ENCODE measurements at regions not wholly inside any gene's neighbourhood (a gene's known extent, or its start where the extent isn't known, plus 50 kb on each side); places are given as distances from the start of the nearest gene placed in this dataset.
A peak's percentile ranks its signal among the peaks of the same experiment; 100 is the strongest.

DNA sequence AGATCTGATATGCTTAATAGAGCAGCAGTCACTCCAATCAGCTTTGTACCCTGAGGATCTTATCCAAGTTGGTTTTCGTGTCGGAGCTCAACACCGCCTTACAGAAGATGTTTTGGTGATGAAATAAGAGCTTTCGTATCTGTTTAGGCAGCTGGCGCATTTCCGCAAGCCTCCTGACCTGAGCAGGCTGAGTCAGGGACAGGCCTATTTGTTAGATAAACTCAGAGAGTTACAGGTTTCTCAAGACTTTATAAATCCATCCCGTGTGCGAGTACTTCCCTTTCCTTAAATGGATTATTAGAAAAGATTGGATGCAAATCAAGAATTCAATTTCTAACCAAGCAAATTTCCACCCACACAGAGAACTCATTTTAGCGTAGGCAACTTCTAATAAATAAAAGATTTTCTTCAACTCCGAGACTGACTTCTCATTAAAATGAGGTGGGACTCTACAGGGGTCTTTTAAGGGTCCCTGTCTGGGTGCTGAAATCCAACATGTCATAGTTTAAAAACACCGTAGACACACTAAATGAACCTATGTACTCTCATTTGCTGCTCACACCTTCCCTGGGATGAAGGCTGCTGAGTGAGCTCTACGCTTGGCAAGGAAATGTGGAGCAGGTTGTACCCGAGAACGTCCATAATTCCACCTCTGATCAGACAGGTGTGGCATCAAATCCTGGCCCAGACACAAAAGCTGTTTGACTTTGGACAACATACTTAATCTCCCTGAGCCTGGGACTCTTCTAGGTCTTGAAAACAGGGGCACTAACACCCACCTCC is 106.9 kb upstream of the F3 start:
- DNase-seq (ENCODE audit: low read depth in 4 of 4, low spot score in 2 of 4) = peak in 3 of 4 donors; percentile 11 to 36 (median 28)

GRCh38 chr1:94646786-94647555 is 105.4 kb upstream of the F3 start:
- no peak for DNase-seq (ENCODE audit: low read depth in 4 of 4, low spot score in 2 of 4)

- DNase-seq (ENCODE audit: low read depth in 4 of 4, low spot score in 2 of 4) = no peak
Observed at GRCh38 chr1:94646141-94646643, 104.6 kb upstream of the F3 start.

GRCh38 chr1:94644352-94644751 is 102.8 kb upstream of the F3 start:
- DNase-seq (ENCODE audit: low read depth in 4 of 4, low spot score in 2 of 4) = no peak

GRCh38 chr1:94643819-94644218 is 102.3 kb upstream of the F3 start:
- no peak for DNase-seq (ENCODE audit: low read depth in 4 of 4, low spot score in 2 of 4)

GRCh38 chr1:94642617-94643321 is 101.2 kb upstream of the F3 start:
- DNase-seq (ENCODE audit: low read depth in 4 of 4, low spot score in 2 of 4) = no peak

DNA sequence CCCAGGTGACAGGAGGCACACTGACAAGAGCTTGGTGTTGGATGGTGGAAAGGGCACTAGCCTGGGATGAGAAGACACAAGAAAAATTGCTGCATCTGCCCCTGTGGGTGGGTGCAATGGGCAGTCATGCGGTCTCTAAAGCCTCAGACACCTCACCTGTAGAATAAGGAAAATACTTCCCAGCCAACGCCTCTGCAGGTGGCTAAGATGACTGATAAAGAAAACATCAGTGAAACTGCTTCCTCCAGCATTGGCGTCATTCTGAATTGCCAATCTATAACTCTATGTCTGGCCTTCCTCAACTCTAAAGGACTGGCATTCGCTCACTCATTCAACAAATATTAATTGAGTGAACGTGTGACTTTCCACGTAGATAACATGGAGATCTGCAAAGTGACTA is 100.4 kb upstream of the F3 start:
- no peak for DNase-seq (ENCODE audit: low read depth in 4 of 4, low spot score in 2 of 4)

DNA sequence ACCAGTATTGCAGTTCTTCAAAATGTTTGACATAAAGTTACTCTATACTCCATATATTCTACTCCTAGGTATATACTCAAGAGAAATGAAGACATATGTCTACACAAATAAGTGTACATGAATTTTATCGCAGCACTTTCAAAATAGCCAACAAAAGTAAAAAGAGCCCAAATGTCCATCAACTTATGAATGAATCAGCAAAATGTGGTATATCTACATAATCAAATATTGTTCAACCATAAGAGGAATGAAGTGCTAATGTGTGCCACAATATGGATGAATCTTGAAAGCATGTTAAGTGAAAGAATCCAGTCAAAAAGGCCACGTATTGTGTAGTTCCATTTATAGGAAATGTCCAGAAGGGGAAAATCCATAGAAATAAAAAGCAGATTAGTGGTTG is 98.6 kb upstream of the F3 start:
- no peak for DNase-seq (ENCODE audit: low read depth in 4 of 4, low spot score in 2 of 4)

DNA sequence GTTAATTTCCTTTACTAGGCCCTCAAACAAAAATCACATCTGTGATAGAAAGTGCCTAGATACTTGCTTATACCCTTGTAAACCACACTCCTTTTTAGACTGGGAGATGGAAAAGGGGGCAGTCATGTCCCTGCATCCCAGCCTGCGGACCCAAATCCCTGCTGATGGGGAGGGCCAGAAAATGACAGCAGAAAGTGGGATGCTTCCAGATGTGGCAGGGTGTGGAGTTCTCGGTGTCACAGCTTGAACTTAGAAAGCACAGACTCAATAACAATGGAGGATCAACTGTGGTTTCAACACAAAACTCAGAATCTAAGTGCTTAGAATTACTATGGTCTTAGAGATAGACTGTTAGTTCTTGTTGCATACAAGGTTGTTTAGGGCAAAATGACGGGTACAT is 95.6 kb upstream of the F3 start:
- DNase-seq (ENCODE audit: low read depth in 4 of 4, low spot score in 2 of 4) = no peak

DNA sequence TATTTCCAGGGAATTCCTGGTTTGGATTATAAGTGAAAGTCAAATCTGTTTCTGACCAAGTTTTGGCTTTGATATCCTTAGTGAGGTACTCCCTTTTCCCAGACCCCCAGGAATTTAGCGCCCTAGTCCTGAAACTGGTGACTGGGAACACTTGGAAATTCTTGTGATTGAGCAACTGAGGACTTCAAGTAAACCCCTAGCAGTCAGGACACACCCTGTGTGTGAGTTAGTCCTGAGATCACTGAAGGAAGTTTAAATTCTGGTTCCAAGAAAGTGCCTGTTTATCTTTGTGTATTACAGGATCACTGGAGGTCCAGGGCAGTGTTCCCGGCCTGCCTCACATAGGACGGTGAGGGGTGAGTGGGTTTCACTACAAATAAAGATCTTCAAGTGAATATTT is 95.1 kb upstream of the F3 start:
- DNase-seq (ENCODE audit: low read depth in 4 of 4, low spot score in 2 of 4) = no peak

DNA sequence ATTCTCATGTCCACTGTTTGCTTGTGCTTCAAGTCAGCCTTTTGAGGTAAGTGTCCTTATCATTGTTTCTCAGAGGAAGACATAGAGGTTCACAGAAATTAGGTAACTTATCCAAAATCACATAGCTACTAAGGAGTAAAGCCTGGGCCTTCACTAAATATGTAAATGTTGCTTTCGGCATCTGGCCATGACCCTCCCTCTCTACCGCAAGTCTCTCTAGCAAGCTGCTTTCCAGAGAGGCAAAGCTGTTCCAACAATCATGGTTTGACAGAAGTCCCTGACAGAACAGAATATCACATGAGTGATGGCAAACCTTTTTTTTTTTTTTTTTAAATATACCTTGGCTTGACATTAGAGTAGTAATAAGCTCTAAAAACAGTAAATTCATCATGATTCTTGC is 94.5 kb upstream of the F3 start:
- no peak for DNase-seq (ENCODE audit: low read depth in 4 of 4, low spot score in 2 of 4)

GRCh38 chr1:94634977-94635416 is 93.4 kb upstream of the F3 start:
- no peak for DNase-seq (ENCODE audit: low read depth in 4 of 4, low spot score in 2 of 4)

GRCh38 chr1:94633051-94633450 is 91.5 kb upstream of the F3 start:
- DNase-seq (ENCODE audit: low read depth in 4 of 4, low spot score in 2 of 4) = no peak

DNA sequence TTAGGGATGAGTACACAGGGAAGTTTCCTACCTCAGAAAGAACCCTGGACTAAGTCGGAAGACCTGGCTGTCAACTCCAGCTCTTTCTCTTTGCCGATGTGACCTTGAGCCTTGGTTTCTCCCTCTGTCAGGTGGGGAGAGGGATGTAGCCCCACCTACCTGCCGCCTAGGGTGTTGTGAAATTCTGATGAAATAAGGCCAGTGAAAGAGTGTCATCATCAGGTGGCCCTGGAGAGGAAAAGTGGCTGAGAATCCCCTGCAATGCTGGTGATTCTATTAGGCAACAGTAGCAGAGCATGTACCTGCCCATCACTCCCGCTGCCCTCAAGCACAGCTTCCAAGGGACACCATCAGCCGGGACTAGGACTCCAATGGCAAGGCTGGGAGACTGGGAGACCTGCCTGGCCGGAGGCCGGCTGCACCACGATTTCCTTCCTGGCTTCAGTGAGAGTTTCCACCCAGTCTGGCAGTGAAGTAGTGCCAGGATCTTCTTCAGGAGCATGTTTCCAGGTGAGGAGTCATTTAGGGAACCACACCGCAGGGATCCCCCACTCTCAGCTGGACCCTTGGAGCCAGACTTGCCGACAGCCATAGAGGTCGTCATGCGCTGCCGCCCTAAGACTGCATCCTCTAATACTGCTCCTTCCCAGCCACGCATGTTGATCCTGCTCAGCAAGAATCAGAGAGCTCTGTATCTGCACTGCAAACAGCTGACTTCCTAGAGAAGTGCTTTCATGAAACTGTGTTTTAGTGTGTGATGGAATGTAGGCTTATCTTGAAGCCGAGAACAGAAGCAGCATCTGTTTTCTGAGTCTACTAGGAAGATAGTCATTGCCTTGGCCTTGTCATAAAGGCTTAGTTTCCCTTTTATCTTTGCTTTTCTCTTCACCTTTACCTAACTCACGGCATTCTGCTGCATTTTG is 88.0 kb upstream of the F3 start:
- no peak for DNase-seq (ENCODE audit: low read depth in 4 of 4, low spot score in 2 of 4)

DNA sequence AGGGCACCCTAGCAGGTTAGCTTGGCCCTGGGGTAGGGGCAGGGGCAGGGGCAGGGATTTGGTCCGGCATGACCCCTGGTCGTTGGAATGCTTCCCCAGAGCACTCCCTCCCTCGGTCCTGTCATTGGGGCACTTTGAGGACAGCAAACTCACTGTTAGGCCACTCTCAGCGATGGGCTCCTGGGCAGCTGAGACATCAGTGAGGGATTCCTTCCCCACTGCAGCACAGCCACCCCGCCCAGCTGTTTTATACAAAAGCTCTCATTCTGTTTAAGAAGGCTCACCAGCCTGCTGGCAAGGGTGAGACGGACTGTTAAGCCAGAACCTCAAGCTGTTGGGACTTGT is 86.9 kb upstream of the F3 start:
- DNase-seq (ENCODE audit: low read depth in 4 of 4, low spot score in 2 of 4) = no peak

GRCh38 chr1:94627771-94628498 is 86.4 kb upstream of the F3 start:
- no peak for DNase-seq (ENCODE audit: low read depth in 4 of 4, low spot score in 2 of 4)

DNA sequence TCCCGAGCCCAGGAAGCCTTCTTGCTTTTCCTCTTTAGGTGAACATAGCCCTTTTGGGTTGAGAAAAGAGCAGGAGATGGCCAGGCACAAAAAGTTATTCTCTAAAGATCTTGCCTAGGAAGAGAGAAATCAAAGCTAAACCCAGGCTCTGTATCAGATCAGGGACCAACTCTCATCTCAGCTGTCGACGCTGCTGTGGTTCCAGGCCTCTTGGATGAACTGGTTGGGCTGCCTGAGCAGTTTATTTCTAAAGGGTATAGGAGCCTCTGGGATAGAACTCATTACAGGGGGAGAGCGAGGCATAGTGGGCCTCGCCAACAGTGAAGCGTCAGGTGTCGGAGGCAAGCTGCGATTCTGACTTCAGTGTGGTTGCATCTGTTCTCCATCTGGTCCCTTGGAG is 82.6 kb upstream of the F3 start:
- no peak for DNase-seq (ENCODE audit: low read depth in 4 of 4, low spot score in 2 of 4)

DNA sequence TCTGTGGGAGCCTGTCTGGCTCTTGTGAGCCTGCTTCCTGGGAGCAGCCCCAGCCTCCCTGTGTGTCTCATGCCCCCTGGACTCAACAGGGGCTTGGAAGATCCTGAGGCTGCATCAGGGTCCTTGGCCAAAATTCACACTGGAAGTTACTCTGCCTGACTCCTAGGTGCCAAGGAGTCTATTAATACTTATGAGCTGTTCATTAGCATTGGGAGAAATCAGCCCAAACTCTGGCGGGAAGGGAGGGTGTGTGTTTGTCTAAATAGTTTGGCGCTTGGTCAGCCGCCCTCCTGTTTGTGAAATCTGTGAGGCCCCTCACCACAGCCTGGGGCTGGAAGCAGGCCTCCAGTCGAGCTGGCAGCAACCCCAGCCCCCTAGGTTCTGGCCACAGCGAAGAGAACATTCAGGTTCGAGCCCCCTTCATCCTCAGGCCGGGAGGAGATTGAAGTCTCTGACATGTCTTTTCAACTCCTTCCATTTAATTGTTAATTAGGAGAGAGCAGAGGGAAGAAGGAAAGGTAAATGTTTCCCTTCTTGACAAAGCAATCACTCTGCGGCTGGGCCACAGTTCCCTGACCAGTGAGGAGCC is 82.1 kb upstream of the F3 start:
- no peak for DNase-seq (ENCODE audit: low read depth in 4 of 4, low spot score in 2 of 4)

DNA sequence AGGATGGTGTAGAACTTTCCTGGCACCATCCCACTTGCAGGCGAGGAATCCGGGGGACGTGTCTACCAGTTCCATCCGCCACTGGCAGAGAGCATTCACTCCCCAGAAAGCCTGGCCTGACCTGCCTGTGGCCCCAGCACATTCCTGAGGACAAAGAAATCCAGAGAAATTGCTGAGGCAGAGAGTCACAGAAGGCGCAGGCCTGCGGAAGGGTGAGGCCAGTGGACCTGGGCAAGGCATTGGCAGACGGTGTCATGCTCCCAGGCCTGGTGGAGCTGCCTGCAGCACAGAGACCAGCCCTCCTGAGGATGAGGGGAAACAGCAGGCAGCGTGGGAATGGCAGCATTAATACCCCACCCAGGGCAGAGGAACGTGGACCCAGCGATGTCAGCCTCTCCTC is 81.2 kb upstream of the F3 start:
- no peak for DNase-seq (ENCODE audit: low read depth in 4 of 4, low spot score in 2 of 4)

Data from left renal cortex interstitium (tissue), 4 donors.